Heart left ventricle (tissue), 16 donors: ENCODE measurements at regions not wholly inside any gene's neighbourhood (a gene's known extent, or its start where the extent isn't known, plus 50 kb on each side); places are given as distances from the start of the nearest gene placed in this dataset.

Experiments used
- ATAC-seq, 4 donors: fragments of 200-7000 bp; cut with Tn5 transposase; one replicate each; pipeline ENCODE4 v1.9.1; 2020 to 2022; ENCODE audit warnings: moderate library complexity in 4 of 4, mild to moderate bottlenecking in 3 of 4, moderate number of reproducible peaks in 1 of 4
- DNase-seq, 5 donors: peaks; one replicate each; pipeline ENCODE4 v3.0.0-alpha.2; 2020
- H3K27ac ChIP-seq, 12 donors: fragments of 200-600 bp; sonication (generic) in 4 of 12; one replicate each; pipeline versions ENCODE4 v1.5.0 to v1.8.0; 2016 to 2022; ENCODE audit warnings: mild to moderate bottlenecking in 2 of 12
- H3K27me3 ChIP-seq, 9 donors: fragments of 200-600 bp; sonication (generic) in 2 of 9; one replicate each; pipeline versions ENCODE4 v1.5.1 to v1.8.0; 2016 to 2022; ENCODE audit warnings: mild to moderate bottlenecking in 3 of 9
- H3K36me3 ChIP-seq, 9 donors: fragments of 200-600 bp; sonication (generic) in 2 of 9; one replicate each; pipeline versions ENCODE4 v1.5.0 to v1.8.0; 2018 to 2022; ENCODE audit warnings: mild to moderate bottlenecking in 2 of 9
- H3K4me1 ChIP-seq, 12 donors: fragments of 200-600 bp; sonication (generic) in 4 of 12; one replicate each; pipeline versions ENCODE4 v1.5.0 to v1.8.0; 2016 to 2022; ENCODE audit warnings: mild to moderate bottlenecking in 3 of 12
- H3K4me3 ChIP-seq, 12 donors: fragments of 200-600 bp; sonication (generic) in 4 of 12; one replicate each; pipeline versions ENCODE4 v1.5.0 to v1.8.0; 2017 to 2022; ENCODE audit warnings: mild to moderate bottlenecking in 9 of 12, moderate library complexity in 4 of 12
- H3K9me3 ChIP-seq, 12 donors: fragments of 200-600 bp; sonication (generic) in 4 of 12; one replicate each; pipeline versions ENCODE4 v1.5.0 to v1.8.0; 2016 to 2022; ENCODE audit warnings: mild to moderate bottlenecking in 1 of 12
- POLR2A ChIP-seq, 2 donors: fragments of 450-650 bp; IDR thresholded peaks; one replicate each; pipeline ENCODE4 v1.6.1; 2017; ENCODE audit warnings: antibody characterized with exemption in 2 of 2, mild to moderate bottlenecking in 2 of 2, moderate library complexity in 2 of 2
- WGBS, 4 donors: extraction: QIAGEN DNeasy Blood & Tissue Kit in 2 of 4; methylation state at CpG; one replicate each; pipeline versions ENCODE4 v1.1.5 to v1.1.7; 2013 to 2018; 5-methylcytosine and 5-hydroxymethylcytosine counted together
- intact Hi-C, 10 donors: fragments of 100-400 bp; cut with DNase I; formaldehyde crosslinking; loops; one replicate each; pipeline versions ENCODE4 v1.11.1 to v1.14.2; 2022
- TF ChIP-seq, protein P1 (sequence below), 12 donors: fragments of 200-600 bp; sonication (generic) in 4 of 12; IDR thresholded peaks; one replicate each; pipeline versions ENCODE4 v1.5.0 to v1.8.0; 2018 to 2022; ENCODE audit warnings: antibody characterized with exemption in 12 of 12, mild to moderate bottlenecking in 5 of 12
- donor health status: ischemic (EF 13 %, LVEDD 7.1; RV severe dilation, severe dysfunction).
- donor health status: healthy with polysubstance abuse.
- donor health status: DM: no; HTN: yes; CAD: no.
- donor health status: DM: no; HTN: no; CAD: no.
- donor health status: ischemic (EF 25% LVEDD 6.9; RV normal size, moderate dysfunction).
- donor health status: ischemic (EF 25% LVEDD 5.7; RV mildly dilated, moderate dysfunction).
- donor health status: healthy.
- donor health status: DM: yes; HTN: yes; CAD: no.
- donor health status: ischemic (EF 35%, LVEDD 5.7; RV mildly dilated, moderate dysfunction).
- donor health status: nonischemic (EF 11% LVEDD 7.7; RV severe dilation, severe dysfunction).
- donor health status: DM: yes; HTN: yes; CAD: no.
- donor health status: PGD.
- donor health status: ischemic (EF 29% LVEDD 5.4; RV normal size, mild dysfunction).
- donor health status: nonischemic (EF 23%, LVEDD 6.1; RV moderate dilation, normal function).

DNA sequence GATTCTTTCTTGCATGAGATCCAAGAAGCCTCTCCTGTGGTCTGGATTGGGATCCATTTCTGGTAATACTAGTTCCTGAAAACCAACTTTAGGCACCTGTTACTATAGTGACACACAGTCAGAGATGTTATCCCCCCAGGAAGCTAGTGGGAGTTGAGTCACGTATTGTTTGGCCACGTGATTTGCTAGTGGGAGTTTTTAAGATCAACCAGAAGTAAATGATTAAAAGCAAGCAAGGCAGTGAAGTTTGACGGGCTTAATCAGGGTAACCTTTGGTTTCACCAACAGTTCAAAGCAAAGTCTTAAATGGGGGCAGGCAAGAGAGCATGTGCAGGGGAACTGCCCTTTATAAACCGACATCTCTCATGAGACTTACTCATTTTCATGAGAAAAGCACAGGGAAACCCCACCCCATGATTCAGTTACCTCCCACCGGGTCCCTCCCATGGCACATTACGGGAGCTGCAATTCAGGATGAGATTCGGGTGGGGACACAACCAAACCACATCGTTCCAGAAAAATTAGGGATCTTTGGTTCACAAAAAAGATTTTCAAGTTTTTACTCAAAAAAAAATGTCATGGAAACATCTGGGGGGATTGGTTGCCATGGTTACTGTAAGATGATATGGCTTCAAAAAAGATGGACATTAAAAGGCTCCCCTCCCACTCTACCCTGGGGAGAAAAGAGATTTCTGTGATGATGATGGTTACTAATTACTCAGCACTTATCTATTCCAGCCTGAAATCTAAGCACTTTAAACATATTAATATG lies 483.1 kb upstream of the ERCC4 start:
- ATAC-seq (no peak), DNase-seq (no peak)
- TF ChIP-seq POLR2A (IDR thresholded peaks at IDR 0.05): no peak
- no peak overlapping the region for H3K27ac ChIP-seq
- intact Hi-C loops: no loop called here
- H3K4me3 ChIP-seq: no peak overlapping the region
- no peaks in the 10 kb centered on the region for H3K4me1 ChIP-seq
- H3K27me3 ChIP-seq: peaks cover 0 to 25% (median 0%) of the 10 kb centered on the region in 9 donors
- no peaks in the 10 kb centered on the region for H3K36me3 ChIP-seq
- 57 to 70% (median 65%) methylated on average over 8 of the region's 8 CpGs for WGBS, 4 donors
- no peaks in the 10 kb centered on the region for H3K9me3 ChIP-seq

DNA sequence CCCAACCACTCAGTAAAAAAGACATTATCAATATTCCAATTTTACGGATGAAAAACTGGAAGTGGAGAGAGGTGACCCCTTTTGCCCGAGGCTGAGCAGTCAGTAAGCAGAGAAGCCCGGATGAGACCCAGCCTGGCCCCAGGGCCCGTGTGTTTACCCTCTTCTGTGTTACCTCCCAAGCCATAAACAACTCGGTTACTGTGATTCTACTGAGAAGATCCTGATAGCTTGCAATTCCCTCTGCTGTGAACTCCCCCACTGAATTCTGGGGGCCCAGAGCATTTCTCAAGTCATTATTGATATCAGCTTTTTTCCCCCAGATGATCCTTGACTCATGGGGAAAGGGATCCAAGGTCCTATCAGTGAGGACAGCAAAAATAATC lies 482.6 kb upstream of the ERCC4 start:
- Histone ChIP-seq H3K9me3 (no peaks in the 10 kb centered on the region), H3K4me1 (no peaks in the 10 kb centered on the region), H3K27me3 (peaks cover 0 to 25% (median 0%) of the 10 kb centered on the region in 9 donors), H3K36me3 (no peaks in the 10 kb centered on the region), H3K27ac (no peak overlapping the region), H3K4me3 (no peak overlapping the region)
- TF ChIP-seq, protein P1, sequence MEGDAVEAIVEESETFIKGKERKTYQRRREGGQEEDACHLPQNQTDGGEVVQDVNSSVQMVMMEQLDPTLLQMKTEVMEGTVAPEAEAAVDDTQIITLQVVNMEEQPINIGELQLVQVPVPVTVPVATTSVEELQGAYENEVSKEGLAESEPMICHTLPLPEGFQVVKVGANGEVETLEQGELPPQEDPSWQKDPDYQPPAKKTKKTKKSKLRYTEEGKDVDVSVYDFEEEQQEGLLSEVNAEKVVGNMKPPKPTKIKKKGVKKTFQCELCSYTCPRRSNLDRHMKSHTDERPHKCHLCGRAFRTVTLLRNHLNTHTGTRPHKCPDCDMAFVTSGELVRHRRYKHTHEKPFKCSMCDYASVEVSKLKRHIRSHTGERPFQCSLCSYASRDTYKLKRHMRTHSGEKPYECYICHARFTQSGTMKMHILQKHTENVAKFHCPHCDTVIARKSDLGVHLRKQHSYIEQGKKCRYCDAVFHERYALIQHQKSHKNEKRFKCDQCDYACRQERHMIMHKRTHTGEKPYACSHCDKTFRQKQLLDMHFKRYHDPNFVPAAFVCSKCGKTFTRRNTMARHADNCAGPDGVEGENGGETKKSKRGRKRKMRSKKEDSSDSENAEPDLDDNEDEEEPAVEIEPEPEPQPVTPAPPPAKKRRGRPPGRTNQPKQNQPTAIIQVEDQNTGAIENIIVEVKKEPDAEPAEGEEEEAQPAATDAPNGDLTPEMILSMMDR (IDR thresholded peaks at IDR 0.05): no peak
- TF ChIP-seq POLR2A (IDR thresholded peaks at IDR 0.05): no peak
- DNase-seq: no peak
- ATAC-seq: no peak
- 64 to 84% (median 74%) methylated on average over 5 of the region's 5 CpGs for WGBS, 4 donors
- intact Hi-C loops: no loop called here

DNA sequence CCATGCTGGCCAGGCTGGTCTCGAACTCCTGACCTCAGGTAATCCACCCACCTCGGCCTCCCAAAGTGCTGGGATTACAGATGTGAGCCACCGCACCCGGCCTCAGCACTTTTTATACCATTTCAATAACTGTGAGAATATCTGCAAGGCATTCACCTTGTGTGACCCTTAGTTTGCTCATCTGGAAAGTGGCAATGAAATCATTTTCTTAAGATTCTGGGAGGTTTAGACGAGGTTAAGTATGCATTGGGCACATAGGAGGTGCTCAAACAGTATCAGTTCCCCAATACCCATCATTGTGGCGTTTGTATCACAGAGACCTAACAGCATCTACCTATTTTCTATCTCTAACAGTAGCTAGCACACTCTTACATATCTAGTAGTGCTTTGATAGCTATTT lies 481.9 kb upstream of the ERCC4 start:
- intact Hi-C loops: no loop called here
- 60 to 73% (median 66%) methylated on average over 6 of the region's 6 CpGs for WGBS, 4 donors
- H3K9me3 ChIP-seq: no peaks in the 10 kb centered on the region
- no peak overlapping the region for H3K4me3 ChIP-seq
- peaks cover 0 to 25% (median 0%) of the 10 kb centered on the region in 9 donors for H3K27me3 ChIP-seq
- no peak for TF ChIP-seq POLR2A (IDR thresholded peaks at IDR 0.05)
- TF ChIP-seq, protein P1 (IDR thresholded peaks at IDR 0.05): no peak
- ATAC-seq: no peak
- no peaks in the 10 kb centered on the region for H3K36me3 ChIP-seq
- DNase-seq: no peak
- H3K27ac ChIP-seq: no peak overlapping the region
- no peaks in the 10 kb centered on the region for H3K4me1 ChIP-seq

DNA sequence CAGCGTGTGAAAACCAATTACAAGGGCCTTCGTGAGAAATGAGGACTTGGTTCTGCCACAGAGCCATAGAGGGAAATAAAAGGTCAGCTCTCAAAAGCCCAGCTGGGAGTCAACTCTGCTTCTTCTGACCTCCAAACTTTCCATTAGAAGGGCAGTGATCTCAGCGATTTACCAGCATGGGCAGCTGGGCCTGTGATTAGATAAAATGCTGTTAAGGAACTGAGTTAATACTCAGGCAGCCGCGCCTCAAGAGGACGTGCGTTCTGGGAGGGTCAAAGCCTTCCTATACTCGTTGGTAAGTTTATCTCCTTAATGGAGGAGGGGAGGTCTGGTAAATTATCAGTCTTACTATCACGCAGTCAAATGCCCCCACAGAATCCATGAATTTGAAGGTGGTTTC lies 480.2 kb upstream of the ERCC4 start:
- Histone ChIP-seq H3K27ac (no peak overlapping the region), H3K9me3 (no peaks in the 10 kb centered on the region), H3K4me3 (no peak overlapping the region), H3K27me3 (peaks cover 0 to 25% (median 0%) of the 10 kb centered on the region in 9 donors), H3K36me3 (no peaks in the 10 kb centered on the region), H3K4me1 (no peaks in the 10 kb centered on the region)
- 22 to 36% (median 27%) methylated on average over 9 of the region's 9 CpGs for WGBS, 4 donors
- TF ChIP-seq, protein P1 (IDR thresholded peaks at IDR 0.05): no peak
- no peak for TF ChIP-seq POLR2A (IDR thresholded peaks at IDR 0.05)
- DNase-seq: no peak
- intact Hi-C loops: no loop called here
- no peak for ATAC-seq

DNA sequence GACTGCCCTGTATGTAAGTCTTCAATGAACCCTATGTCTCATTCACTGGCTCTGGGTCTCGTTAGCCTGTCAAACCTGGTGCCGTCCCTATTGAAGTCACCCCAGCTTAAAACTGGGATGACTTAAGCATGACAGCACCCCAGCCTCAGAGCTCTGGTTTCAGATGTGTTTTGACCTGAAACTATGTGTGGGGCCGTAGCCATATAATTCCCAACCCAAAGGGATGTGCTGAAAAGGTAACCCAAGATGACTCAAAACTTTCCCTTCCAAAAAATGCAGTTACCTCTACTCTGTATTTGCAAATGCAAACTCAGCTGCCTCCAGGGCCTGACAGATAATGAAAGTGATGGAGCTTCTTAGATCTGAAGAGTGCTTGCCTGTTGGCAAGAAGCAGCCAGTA lies 478.3 kb upstream of the ERCC4 start:
- no peak overlapping the region for H3K27ac ChIP-seq
- H3K27me3 ChIP-seq: peaks cover 0 to 13% (median 0%) of the 10 kb centered on the region in 9 donors
- ATAC-seq (no peak), DNase-seq (no peak)
- no peak for TF ChIP-seq POLR2A (IDR thresholded peaks at IDR 0.05)
- TF ChIP-seq, protein P1 (IDR thresholded peaks at IDR 0.05): no peak
- H3K4me1 ChIP-seq: no peaks in the 10 kb centered on the region
- no peaks in the 10 kb centered on the region for H3K9me3 ChIP-seq
- H3K36me3 ChIP-seq: no peaks in the 10 kb centered on the region
- no peak overlapping the region for H3K4me3 ChIP-seq
- 56 to 73% (median 68%) methylated on average over 3 of the region's 3 CpGs for whole genome bisulfite sequencing, 4 donors
- intact Hi-C loops: no loop called here
